DND-41 (cell line): ENCODE measurements at regions not wholly inside any gene's neighbourhood (a gene's known extent, or its start where the extent isn't known, plus 50 kb on each side); places are given as distances from the start of the nearest gene placed in this dataset.

Experiments
- ATAC-seq: fragments of 200-7000 bp; cut with Tn5 transposase; 3 replicates; pipeline ENCODE4 v1.9.1; 2021; ENCODE audit warnings: low read depth; ENCODE audit not compliant: insufficient read depth
- DNase-seq: peaks from one replicate; pipeline ENCODE4 v3.0.0-alpha.2; 2020
- H2AFZ ChIP-seq: 2 replicates; pipeline ENCODE4 v1.6.0; 2012; ENCODE audit warnings: low read depth, low read length
- H3K27ac ChIP-seq: 2 replicates; pipeline ENCODE4 v1.5.1; 2012; ENCODE audit warnings: low read length, inconsistent platforms
- H3K27me3 ChIP-seq: fragments of 200-600 bp; sonication (generic); 2 replicates; pipeline ENCODE4 v1.6.0; 2012; ENCODE audit warnings: low read length, mild to moderate bottlenecking, inconsistent platforms; ENCODE audit not compliant: insufficient read depth, poor library complexity
- H3K36me3 ChIP-seq: 2 replicates; pipeline ENCODE4 v1.5.1; 2012; ENCODE audit warnings: low read length, inconsistent platforms; ENCODE audit not compliant: insufficient read depth
- H3K4me1 ChIP-seq: 2 replicates; pipeline ENCODE4 v1.5.1; 2012; ENCODE audit warnings: mild to moderate bottlenecking, low read length; ENCODE audit not compliant: insufficient read depth
- H3K4me2 ChIP-seq: 2 replicates; pipeline ENCODE4 v1.6.0; 2012; ENCODE audit warnings: mild to moderate bottlenecking, moderate library complexity, low read length, inconsistent platforms; ENCODE audit not compliant: insufficient read depth
- H3K4me3 ChIP-seq, 2 experiments: fragments of 200-600 bp in 1 of 2; shearing (Covaris generic) in 1 of 2; 2 replicates each; pipeline ENCODE4 v1.5.1; 2012 to 2016; ENCODE audit warnings: inconsistent platforms in 2 of 2, low read length in 2 of 2, mild to moderate bottlenecking in 2 of 2, low read depth in 1 of 2, moderate library complexity in 1 of 2
- H3K79me2 ChIP-seq: 2 replicates; pipeline ENCODE4 v1.6.0; 2012; ENCODE audit warnings: low read length, inconsistent platforms; ENCODE audit not compliant: insufficient read depth
- H3K9ac ChIP-seq: 2 replicates; pipeline ENCODE4 v1.6.0; 2012; ENCODE audit warnings: low read depth, mild to moderate bottlenecking, inconsistent platforms, low read length, moderate library complexity
- H3K9me3 ChIP-seq: 2 replicates; pipeline ENCODE4 v1.5.1; 2012; ENCODE audit warnings: low read length, moderate library complexity, mild to moderate bottlenecking, inconsistent platforms; ENCODE audit not compliant: insufficient read depth, severe bottlenecking
- H4K20me1 ChIP-seq: 2 replicates; pipeline ENCODE4 v1.6.0; 2012; ENCODE audit warnings: low read length; ENCODE audit not compliant: insufficient read depth
- CTCF ChIP-seq: IDR thresholded peaks from 2 replicates; pipeline ENCODE4 v1.5.1; 2012; ENCODE audit warnings: borderline replicate concordance, low read length, moderate library complexity, mild to moderate bottlenecking; ENCODE audit not compliant: poor library complexity, severe bottlenecking; ENCODE audit errors: extremely low read depth
- EZH2 ChIP-seq: IDR thresholded peaks from 3 replicates; pipeline ENCODE4 v1.6.1; 2012; ENCODE audit warnings: borderline replicate concordance, low read depth, mild to moderate bottlenecking, moderate library complexity, low read length, inconsistent platforms; ENCODE audit not compliant: severe bottlenecking

- Histone ChIP-seq H3K36me3 (no peaks in the 10 kb centered on the region), H3K4me2 (no peak overlapping the region), H2AFZ (no peak overlapping the region), H4K20me1 (no peaks in the 10 kb centered on the region), H3K9me3 (peaks cover 13% of the 10 kb centered on the region), H3K27ac (peak overlapping the region; percentile 83), H3K79me2 (no peaks in the 10 kb centered on the region), H3K27me3 (no peaks in the 10 kb centered on the region), H3K9ac (0 out of 2 replicates have a peak overlapping the region, but pooled peaks have one; percentile 46), H3K4me1 (peaks cover 58% of the 10 kb centered on the region), H3K4me3 (no peak overlapping the region)
- no peak for DNase-seq
- TF ChIP-seq CTCF (no peak), EZH2 (no peak)
- no peak for ATAC-seq
Observed at GRCh38 chr22:47920380-47920959, 1158.0 kb downstream of the TBC1D22A start.

- no peak overlapping the region for H3K4me2 ChIP-seq
- H3K27ac ChIP-seq = peak overlapping the region; percentile 83
- peak overlapping the region; percentile 46 for H3K9ac ChIP-seq
Observed at GRCh38 chr22:47919893-47920292, 1157.4 kb downstream of the TBC1D22A start.

GRCh38 chr22:47919001-47919441, 1156.6 kb downstream of the TBC1D22A start:
- DNase-seq (peak; percentile 45), ATAC-seq (peak; percentile 35)
- Histone ChIP-seq H3K27me3 (no peaks in the 10 kb centered on the region), H3K4me1 (peaks cover 58% of the 10 kb centered on the region), H3K4me2 (peak overlapping the region; percentile 22; the same call in 1 of the 2 replicates), H3K27ac (peak overlapping the region; percentile 83), H3K79me2 (no peaks in the 10 kb centered on the region), H4K20me1 (no peaks in the 10 kb centered on the region), H2AFZ (peak overlapping the region; percentile 65), H3K36me3 (no peaks in the 10 kb centered on the region), H3K9ac (peak overlapping the region; percentile 46), H3K4me3 (no peak overlapping the region), H3K9me3 (peaks cover 5% of the 10 kb centered on the region)
- no peak for TF ChIP-seq EZH2
- TF ChIP-seq CTCF = no peak

More at GRCh38 chr22:47919893-47920292, 1157.4 kb downstream of the TBC1D22A start:
- Histone ChIP-seq H3K36me3 (no peaks in the 10 kb centered on the region), H4K20me1 (no peaks in the 10 kb centered on the region), H3K79me2 (no peaks in the 10 kb centered on the region), H3K4me3 (no peak overlapping the region), H3K9me3 (peaks cover 13% of the 10 kb centered on the region), H3K27me3 (no peaks in the 10 kb centered on the region), H3K4me1 (peaks cover 58% of the 10 kb centered on the region), H2AFZ (peak overlapping the region; percentile 65)
- ATAC-seq (no peak), DNase-seq (no peak)
- no peak for TF ChIP-seq EZH2
- no peak for TF ChIP-seq CTCF
